GM13976 (cell line): ENCODE measurements at regions not wholly inside any gene's neighbourhood (a gene's known extent, or its start where the extent isn't known, plus 50 kb on each side); places are given as distances from the start of the nearest gene placed in this dataset.

ENCODE experiments used
- DNase-seq: peaks from one replicate; pipeline ENCODE4 v3.0.0; 2012; ENCODE audit warnings: low spot score
- in situ Hi-C: fragments of 300-500 bp; cut with MboI; formaldehyde crosslinking; loops from one replicate; pipeline ENCODE4 v1.12.0; 2022; ENCODE audit warnings: low sequenced_read_pairs, mixed read lengths, inconsistent platforms; ENCODE audit not compliant: unreplicated experiment
- TF ChIP-seq, protein P1 (sequence below): IDR thresholded peaks from 2 replicates; pipeline ENCODE4 v1.5.1; 2012; ENCODE audit warnings: borderline replicate concordance, mild to moderate bottlenecking; ENCODE audit not compliant: insufficient read depth; ENCODE audit errors: extremely low read depth, missing control alignments, control extremely low read depth

DNA sequence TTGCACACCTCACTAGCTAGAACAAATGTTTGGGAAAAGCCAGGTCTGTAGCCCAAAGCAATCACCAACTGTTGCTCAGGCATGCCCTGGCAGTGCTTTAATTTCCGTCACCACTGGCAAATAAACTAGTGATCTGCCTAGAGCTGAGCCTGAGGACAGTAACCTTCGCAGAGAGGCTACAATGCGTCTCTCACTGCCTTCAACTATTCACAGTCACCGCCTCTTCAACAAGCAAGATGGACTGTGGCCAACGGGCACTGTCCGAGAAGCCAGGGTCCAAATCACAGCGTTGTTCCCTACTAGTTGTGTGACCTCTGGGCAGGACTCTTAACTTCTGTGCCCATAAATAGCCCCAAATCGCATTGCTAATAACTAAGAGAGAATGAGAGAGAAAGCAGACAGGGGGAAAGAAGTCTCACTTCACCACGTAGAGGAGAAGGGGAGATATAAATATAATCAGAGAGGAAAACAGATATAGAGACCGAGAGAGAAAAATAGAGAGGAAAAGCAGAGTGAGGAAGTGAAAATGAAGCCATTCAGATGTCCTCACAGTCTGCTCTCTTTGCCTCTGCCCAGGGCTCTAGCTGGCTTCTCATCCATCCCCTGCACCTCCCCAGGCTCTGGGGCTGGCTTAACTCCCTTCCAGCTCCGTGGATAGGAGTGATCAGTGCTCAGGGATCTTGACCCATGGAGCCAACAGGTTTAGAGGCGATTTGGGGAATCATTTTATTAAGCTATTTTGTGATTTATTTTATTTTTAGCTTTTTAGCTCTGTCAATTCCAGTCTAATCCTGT is 157.9 kb downstream of the ZDHHC21 start:
- no peak for DNase-seq
- in situ Hi-C loops = no loop called here
- TF ChIP-seq, protein P1, sequence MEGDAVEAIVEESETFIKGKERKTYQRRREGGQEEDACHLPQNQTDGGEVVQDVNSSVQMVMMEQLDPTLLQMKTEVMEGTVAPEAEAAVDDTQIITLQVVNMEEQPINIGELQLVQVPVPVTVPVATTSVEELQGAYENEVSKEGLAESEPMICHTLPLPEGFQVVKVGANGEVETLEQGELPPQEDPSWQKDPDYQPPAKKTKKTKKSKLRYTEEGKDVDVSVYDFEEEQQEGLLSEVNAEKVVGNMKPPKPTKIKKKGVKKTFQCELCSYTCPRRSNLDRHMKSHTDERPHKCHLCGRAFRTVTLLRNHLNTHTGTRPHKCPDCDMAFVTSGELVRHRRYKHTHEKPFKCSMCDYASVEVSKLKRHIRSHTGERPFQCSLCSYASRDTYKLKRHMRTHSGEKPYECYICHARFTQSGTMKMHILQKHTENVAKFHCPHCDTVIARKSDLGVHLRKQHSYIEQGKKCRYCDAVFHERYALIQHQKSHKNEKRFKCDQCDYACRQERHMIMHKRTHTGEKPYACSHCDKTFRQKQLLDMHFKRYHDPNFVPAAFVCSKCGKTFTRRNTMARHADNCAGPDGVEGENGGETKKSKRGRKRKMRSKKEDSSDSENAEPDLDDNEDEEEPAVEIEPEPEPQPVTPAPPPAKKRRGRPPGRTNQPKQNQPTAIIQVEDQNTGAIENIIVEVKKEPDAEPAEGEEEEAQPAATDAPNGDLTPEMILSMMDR = no peak

DNA sequence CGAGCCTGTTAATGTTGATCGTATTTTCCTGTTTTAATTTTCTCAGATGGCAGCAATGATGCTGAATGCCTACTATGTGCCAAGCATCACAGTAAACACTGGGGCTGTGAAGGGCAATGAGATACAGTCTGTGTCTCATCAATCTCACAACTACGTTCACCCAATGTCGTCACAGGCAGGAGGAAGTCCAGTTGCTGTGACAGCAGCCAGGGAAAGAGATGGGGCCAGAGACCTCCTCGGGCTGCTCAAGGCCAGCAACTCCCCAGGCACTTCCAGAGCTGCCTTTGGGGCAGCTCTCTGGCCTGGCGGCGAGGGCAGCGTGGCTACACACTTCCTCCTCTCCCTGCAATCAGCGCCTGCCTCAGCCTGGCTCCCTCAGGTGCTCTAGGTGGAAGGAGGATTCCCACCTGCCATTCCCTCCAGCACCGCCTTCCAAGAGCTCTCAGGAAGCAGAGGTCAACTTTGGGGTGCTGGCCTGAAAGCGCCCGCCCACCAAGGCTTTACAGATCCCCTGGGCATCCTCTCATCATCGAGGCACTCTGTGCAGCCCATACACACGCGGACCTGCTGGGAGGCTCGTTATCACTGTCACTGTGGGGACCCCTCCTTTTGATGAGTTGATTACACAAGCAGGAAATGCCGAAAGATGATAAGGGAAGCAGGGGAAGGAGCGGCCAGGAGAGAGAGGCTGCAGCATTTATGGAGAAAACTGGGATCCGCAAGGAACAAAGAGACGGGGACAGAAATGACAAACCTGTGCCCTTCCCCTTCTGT is 159.2 kb downstream of the ZDHHC21 start:
- in situ Hi-C loops = no loop called here
- DNase-seq = no peak
- TF ChIP-seq, protein P1 = no peak

DNA sequence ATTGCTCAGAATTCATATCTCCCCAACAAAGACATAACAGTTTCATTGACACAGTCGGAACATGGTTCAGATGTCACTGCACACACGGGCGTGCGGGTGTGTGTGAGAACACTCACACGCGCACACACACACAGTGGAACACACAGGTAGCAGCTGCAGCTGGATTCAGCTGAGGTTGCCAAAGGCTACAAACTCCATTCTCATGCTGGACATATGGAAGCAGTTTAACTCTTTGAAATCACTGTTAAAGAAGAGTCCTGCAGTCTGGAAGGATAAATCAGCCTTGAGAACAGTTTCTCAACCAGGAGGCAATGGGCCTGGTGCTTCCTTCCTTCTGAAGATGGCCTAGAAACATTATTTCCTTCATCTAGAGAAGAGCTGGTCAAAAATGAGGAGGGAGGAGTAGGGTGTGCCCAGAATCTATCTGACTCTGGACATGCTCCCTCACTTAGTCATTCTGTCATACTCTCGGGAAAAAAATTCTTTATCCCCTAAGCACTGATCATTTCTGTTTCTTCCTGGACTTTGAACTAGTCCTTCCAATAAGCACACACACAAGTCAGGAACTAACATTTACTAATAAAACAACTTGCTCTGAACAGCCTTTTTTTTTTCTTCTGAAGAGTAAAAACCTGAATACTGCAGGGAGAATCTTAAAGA is 160.6 kb downstream of the ZDHHC21 start:
- TF ChIP-seq, protein P1 = no peak
- DNase-seq = no peak
- in situ Hi-C loops = no loop called here

DNA sequence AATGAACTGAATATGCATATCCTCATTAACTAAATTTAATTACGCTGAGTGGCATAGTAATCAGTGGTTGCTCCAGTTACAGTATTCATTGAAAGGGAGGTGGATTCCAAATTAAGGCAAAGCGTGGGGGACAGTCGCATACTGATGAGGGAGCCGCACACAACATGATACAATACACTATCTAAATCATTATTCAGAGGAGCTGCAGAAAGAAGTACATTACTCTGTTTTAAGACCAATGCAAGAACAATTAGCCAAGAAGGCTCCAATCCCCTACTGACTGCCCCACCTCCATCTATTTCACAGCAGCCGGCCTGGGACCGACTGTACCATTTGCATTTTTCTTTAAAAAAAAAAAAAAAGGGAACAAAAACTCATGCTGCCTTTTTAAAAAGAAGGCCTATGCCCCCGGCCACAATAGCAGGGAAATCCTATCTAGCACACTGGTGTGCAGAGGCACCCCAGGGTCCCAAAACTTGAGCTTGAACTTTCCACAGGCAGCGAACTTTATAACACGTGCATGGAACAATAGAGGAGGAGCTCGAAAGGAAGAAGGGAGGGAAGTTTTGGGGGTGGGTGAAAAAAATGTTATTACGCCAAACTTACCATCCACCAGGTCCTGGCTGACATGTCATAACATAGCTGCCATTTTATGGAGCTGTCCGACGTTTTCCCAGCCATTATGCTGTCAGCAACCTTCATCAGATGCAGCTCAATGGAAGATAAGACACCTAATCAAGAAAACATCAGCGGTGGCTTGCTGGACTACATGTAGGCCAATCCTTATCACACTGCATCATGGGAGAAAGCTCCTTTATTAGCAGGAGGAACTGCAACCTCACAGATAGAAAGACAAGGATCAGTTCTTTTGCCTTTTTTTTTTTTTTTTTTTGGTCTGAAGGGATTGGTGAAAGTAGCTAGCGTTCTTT is 161.6 kb downstream of the ZDHHC21 start:
- in situ Hi-C loops = no loop called here
- TF ChIP-seq, protein P1 = no peak
- no peak for DNase-seq

DNA sequence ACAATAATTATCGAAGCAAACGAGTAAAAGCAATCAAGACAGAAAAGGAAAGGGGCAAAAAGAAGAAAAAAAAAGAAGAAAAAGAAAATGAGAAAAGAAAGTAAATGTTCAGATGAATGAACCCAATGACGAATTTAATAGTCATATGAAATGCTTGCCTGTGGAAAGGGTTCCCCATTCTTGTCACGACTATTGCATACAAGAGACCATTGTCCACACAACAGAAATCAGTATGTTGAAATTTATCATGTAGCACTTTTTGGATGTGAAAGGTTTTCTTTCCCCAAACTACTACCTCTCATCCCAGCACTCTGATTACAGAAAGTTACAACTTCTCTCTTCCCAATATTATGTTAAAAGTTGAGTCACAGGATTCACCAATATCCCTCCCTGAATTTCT is 162.4 kb downstream of the ZDHHC21 start:
- in situ Hi-C loops = no loop called here
- DNase-seq = no peak
- TF ChIP-seq, protein P1 = no peak

DNA sequence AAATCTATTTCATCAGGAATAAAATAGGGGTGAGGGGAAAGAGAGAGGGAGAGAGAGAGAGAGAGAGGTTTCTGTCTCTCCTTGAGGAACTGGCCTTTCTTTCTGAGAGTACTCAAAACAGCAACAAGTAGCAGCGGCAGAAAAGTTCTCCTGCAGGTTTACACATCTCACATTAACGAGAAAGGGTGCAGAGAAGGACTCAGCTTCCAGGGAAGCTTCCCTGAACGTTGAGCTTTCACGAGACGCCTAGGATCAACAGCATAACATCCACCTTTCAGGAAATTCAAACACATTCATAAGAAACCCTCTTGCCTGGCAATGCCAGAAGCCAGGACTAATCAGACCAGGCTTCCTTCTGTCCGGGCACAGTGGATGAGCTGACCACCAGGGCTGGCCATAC is 162.9 kb downstream of the ZDHHC21 start:
- in situ Hi-C loops = no loop called here
- DNase-seq = no peak
- TF ChIP-seq, protein P1 = no peak
